H9 (cell line): ENCODE measurements at regions not wholly inside any gene's neighbourhood (a gene's known extent, or its start where the extent isn't known, plus 50 kb on each side); places are given as distances from the start of the nearest gene placed in this dataset.

ENCODE experiments used
- DNase-seq: peaks from one replicate; pipeline ENCODE4 v3.0.0-alpha.2; 2017
- H2AFZ ChIP-seq: one replicate; pipeline ENCODE4 v1.6.1; 2013; ENCODE audit warnings: mild to moderate bottlenecking, low read length, control low read depth, moderate library complexity
- H2AK5ac ChIP-seq: 2 replicates; pipeline ENCODE4 v1.6.1; 2013; ENCODE audit warnings: low read length, control low read depth, mixed read lengths; ENCODE audit not compliant: insufficient read length
- H2BK120ac ChIP-seq: one replicate; pipeline ENCODE4 v1.6.1; 2013; ENCODE audit warnings: low read depth, mild to moderate bottlenecking, low read length, control low read depth, inconsistent platforms; ENCODE audit not compliant: poor library complexity, severe bottlenecking
- H2BK12ac ChIP-seq: 2 replicates; pipeline ENCODE4 v1.6.1; 2013; ENCODE audit warnings: low read length, control low read depth, mixed read lengths, low read depth; ENCODE audit not compliant: insufficient read length
- H2BK15ac ChIP-seq: 2 replicates; pipeline ENCODE4 v1.6.1; 2013; ENCODE audit warnings: low read depth, low read length, control low read depth
- H2BK20ac ChIP-seq: one replicate; pipeline ENCODE4 v1.6.1; 2013; ENCODE audit warnings: low read depth, mild to moderate bottlenecking, low read length, control low read depth, inconsistent platforms; ENCODE audit not compliant: poor library complexity, severe bottlenecking
- H2BK5ac ChIP-seq: 2 replicates; pipeline ENCODE4 v1.6.1; 2013; ENCODE audit warnings: low read length, control low read depth, mixed read lengths; ENCODE audit not compliant: insufficient read length
- H3K14ac ChIP-seq: 2 replicates; pipeline ENCODE4 v1.6.1; 2013; ENCODE audit warnings: low read length, control low read depth; ENCODE audit not compliant: insufficient read depth
- H3K18ac ChIP-seq: 2 replicates; pipeline ENCODE4 v1.6.1; 2013; ENCODE audit warnings: low read depth, mild to moderate bottlenecking, mixed read lengths, low read length, control low read depth; ENCODE audit not compliant: insufficient read length
- H3K23ac ChIP-seq: 2 replicates; pipeline ENCODE4 v1.6.1; 2013; ENCODE audit warnings: low read length, control low read depth, mixed read lengths, low read depth; ENCODE audit not compliant: insufficient read length
- H3K23me2 ChIP-seq: 2 replicates; pipeline ENCODE4 v1.6.1; 2013; ENCODE audit warnings: low read depth, mild to moderate bottlenecking, mixed read lengths, low read length, control low read depth; ENCODE audit not compliant: insufficient read length, poor library complexity, severe bottlenecking
- H3K27ac ChIP-seq: 2 replicates; pipeline ENCODE4 v1.5.1; 2013; ENCODE audit warnings: low read length, control low read depth, mixed read lengths, low read depth; ENCODE audit not compliant: insufficient read length
- H3K27me3 ChIP-seq: 2 replicates; pipeline ENCODE4 v1.6.1; 2013; ENCODE audit warnings: low read length, control low read depth, inconsistent platforms; ENCODE audit not compliant: insufficient read depth
- H3K4ac ChIP-seq: 2 replicates; pipeline ENCODE4 v1.6.1; 2013; ENCODE audit warnings: low read depth, mild to moderate bottlenecking, control low read depth, inconsistent platforms, low read length, moderate library complexity
- H3K4me1 ChIP-seq: 2 replicates; pipeline ENCODE4 v1.6.1; 2013; ENCODE audit warnings: low read length, control low read depth, inconsistent platforms; ENCODE audit not compliant: insufficient read depth
- H3K4me2 ChIP-seq: 2 replicates; pipeline ENCODE4 v1.6.1; 2013; ENCODE audit warnings: low read length, control low read depth, mixed read lengths; ENCODE audit not compliant: insufficient read length, insufficient read depth
- H3K56ac ChIP-seq: 2 replicates; pipeline ENCODE4 v1.6.1; 2013; ENCODE audit warnings: low read depth, mild to moderate bottlenecking, mixed read lengths, low read length, control low read depth; ENCODE audit not compliant: insufficient read length
- H3K79me1 ChIP-seq: 2 replicates; pipeline ENCODE4 v1.6.1; 2013; ENCODE audit warnings: low read depth, mild to moderate bottlenecking, moderate library complexity, low read length, control low read depth, inconsistent platforms; ENCODE audit not compliant: insufficient read depth, poor library complexity, severe bottlenecking
- H3K79me2 ChIP-seq: 2 replicates; pipeline ENCODE4 v1.6.1; 2013; ENCODE audit warnings: low read length, control low read depth, inconsistent platforms; ENCODE audit not compliant: insufficient read depth
- H3K9ac ChIP-seq: 2 replicates; pipeline ENCODE4 v1.6.1; 2013; ENCODE audit warnings: low read length, control low read depth, mixed read lengths; ENCODE audit not compliant: insufficient read length; ENCODE audit errors: extremely low read depth
- H3K9me3 ChIP-seq: one replicate; pipeline ENCODE4 v1.6.1; 2013; ENCODE audit warnings: low read depth, low read length, inconsistent platforms; ENCODE audit not compliant: control insufficient read depth
- H3T11ph ChIP-seq: one replicate; pipeline ENCODE4 v1.6.1; 2013; ENCODE audit warnings: mild to moderate bottlenecking, low read length, control low read depth, inconsistent platforms
- H4K20me1 ChIP-seq: one replicate; pipeline ENCODE4 v1.6.1; 2013; ENCODE audit not compliant: control insufficient read depth, insufficient read length, insufficient read depth
- H4K5ac ChIP-seq: 2 replicates; pipeline ENCODE4 v1.6.1; 2013; ENCODE audit warnings: low read depth, mild to moderate bottlenecking, mixed read lengths, low read length, control low read depth; ENCODE audit not compliant: insufficient read length
- H4K8ac ChIP-seq: replicated peaks from 2 replicates; pipeline ENCODE4 v1.6.1; 2013; ENCODE audit warnings: low read length, control low read depth, mixed read lengths, low read depth; ENCODE audit not compliant: insufficient read length
- H4K91ac ChIP-seq: 2 replicates; pipeline ENCODE4 v1.6.1; 2013; ENCODE audit warnings: low read depth, mild to moderate bottlenecking, moderate library complexity, mixed read lengths, low read length, control low read depth; ENCODE audit not compliant: insufficient read length
- H3K27ac Mint-ChIP-seq, 3 experiments: 2 replicates in 2 of 3; 3 replicates in 1 of 3; pipeline ENCODE4 v1.8.0; 2020 to 2021; ENCODE audit warnings: mixed read lengths in 3 of 3, mild to moderate bottlenecking in 1 of 3, moderate library complexity in 1 of 3
- H3K27me3 Mint-ChIP-seq: 2 replicates; pipeline ENCODE4 v1.8.0; 2021; ENCODE audit warnings: low read depth, mild to moderate bottlenecking, moderate library complexity, mixed read lengths
- H3K36me3 Mint-ChIP-seq, 3 experiments: 2 replicates in 2 of 3; 3 replicates in 1 of 3; pipeline ENCODE4 v1.8.0; 2020 to 2021; ENCODE audit warnings: low read depth in 3 of 3, mixed read lengths in 3 of 3; ENCODE audit not compliant: insufficient read depth in 1 of 3
- H3K4me1 Mint-ChIP-seq, 2 experiments: 2 replicates each; pipeline ENCODE4 v1.8.0; 2020; ENCODE audit warnings: mixed read lengths in 2 of 2
- H3K4me3 Mint-ChIP-seq, 2 experiments: 2 replicates in 1 of 2; 3 replicates in 1 of 2; pipeline ENCODE4 v1.8.0; 2020 to 2021; ENCODE audit warnings: mild to moderate bottlenecking in 2 of 2, mixed read lengths in 2 of 2, moderate library complexity in 1 of 2
- H3K9me3 Mint-ChIP-seq, 2 experiments: 2 replicates in 1 of 2; 3 replicates in 1 of 2; pipeline ENCODE4 v1.8.0; 2020; ENCODE audit warnings: mild to moderate bottlenecking in 2 of 2, mixed read lengths in 2 of 2, moderate library complexity in 1 of 2
- CTCF ChIP-seq: fragments of 200-600 bp; sonication (generic); conservative IDR thresholded peaks from 3 replicates; pipeline ENCODE4 v1.8.0; 2021; ENCODE audit warnings: antibody characterized with exemption, mild to moderate bottlenecking
- WGBS: extraction: QIAGEN DNeasy Blood & Tissue Kit; methylation state at CpG from one replicate; pipeline ENCODE4 v1.1.7; 2013; ENCODE audit warnings: missing lambda C conversion rate, low lambda C conversion rate, mixed read lengths; ENCODE audit not compliant: insufficient read length; ENCODE audit errors: extremely low coverage; 5-methylcytosine and 5-hydroxymethylcytosine counted together

- Mint-ChIP-seq H3K36me3 (no peaks in the 10 kb centered on the region; a peak in 1 of 7 replicates), H3K27me3 (peaks cover 6% of the 10 kb centered on the region), H3K27ac (no peak overlapping the region; a peak in 1 of 7 replicates), H3K4me1 (no peaks in the 10 kb centered on the region), H3K9me3 (peaks cover 0 to 3% of the 10 kb centered on the region in 2 experiments; a peak in 2 of 5 replicates), H3K4me3 (no peak overlapping the region)
- no peak overlapping the region for H3K56ac ChIP-seq
- no peaks in the 10 kb centered on the region for H3K4me1 ChIP-seq
- H3K18ac ChIP-seq: no peak overlapping the region
- TF ChIP-seq CTCF: no peak
- no CpG with 5 or more reads among the region's 16 CpGs for WGBS
- H2BK20ac ChIP-seq: no peak overlapping the region
- H3K79me2 ChIP-seq: no peaks in the 10 kb centered on the region
- no peak overlapping the region for H3T11ph ChIP-seq
- no peak overlapping the region for H2BK15ac ChIP-seq
- no peak overlapping the region for H4K5ac ChIP-seq
- H3K79me1 ChIP-seq: no peaks in the 10 kb centered on the region
- no peak overlapping the region for H4K8ac ChIP-seq
- H4K20me1 ChIP-seq: no peaks in the 10 kb centered on the region
- H3K23me2 ChIP-seq: no peaks in the 10 kb centered on the region
- H3K23ac ChIP-seq: no peak overlapping the region
- H3K9ac ChIP-seq: no peak overlapping the region
- no peak overlapping the region for H2AK5ac ChIP-seq
- H3K4me2 ChIP-seq: no peak overlapping the region
- H2BK120ac ChIP-seq: no peak overlapping the region
- no peak overlapping the region for H4K91ac ChIP-seq
- H2BK12ac ChIP-seq: no peak overlapping the region
- no peaks in the 10 kb centered on the region for H3K9me3 ChIP-seq
- H2BK5ac ChIP-seq: no peak overlapping the region
- no peak for DNase-seq
- peak overlapping the region; percentile 31; the same call in 1 of the 2 replicates for H3K14ac ChIP-seq
- H3K4ac ChIP-seq: no peak overlapping the region
- H3K27ac ChIP-seq: no peak overlapping the region
- H2AFZ ChIP-seq: no peak overlapping the region
- no peaks in the 10 kb centered on the region for H3K27me3 ChIP-seq
Measured at GRCh38 chr7:156220078-156220605, 407.9 kb upstream of the SHH start.
